Trophoblast cell (in vitro differentiated cells and primary cell): ENCODE measurements at regions not wholly inside any gene's neighbourhood (a gene's known extent, or its start where the extent isn't known, plus 50 kb on each side); places are given as distances from the start of the nearest gene placed in this dataset.
A peak's percentile ranks its signal among the peaks of the same experiment; 100 is the strongest.
"Not testable (repeated sequence)": the region's sequence is repeated elsewhere in the genome, so short reads cannot be mapped to it uniquely, and the experiment has no call there.

Experiments
- DNase-seq, 2 donors: peaks; one replicate each; pipeline ENCODE4 v3.0.0-alpha.2; 2016
- H2AFZ ChIP-seq: 2 replicates; pipeline ENCODE4 v1.6.1; 2013; ENCODE audit warnings: low read length, moderate library complexity, mild to moderate bottlenecking; ENCODE audit not compliant: insufficient read depth, poor library complexity
- H2AK5ac ChIP-seq: 2 replicates; pipeline ENCODE4 v1.6.1; 2013; ENCODE audit warnings: mild to moderate bottlenecking, low read length
- H2BK120ac ChIP-seq: 2 replicates; pipeline ENCODE4 v1.6.1; 2013; ENCODE audit warnings: low read length, mild to moderate bottlenecking, moderate library complexity; ENCODE audit not compliant: insufficient read depth, poor library complexity
- H2BK12ac ChIP-seq: 2 replicates; pipeline ENCODE4 v1.6.1; 2013; ENCODE audit warnings: mild to moderate bottlenecking, low read length, moderate library complexity
- H2BK5ac ChIP-seq: 2 replicates; pipeline ENCODE4 v1.6.1; 2013; ENCODE audit warnings: low read length, low read depth, moderate library complexity, mild to moderate bottlenecking; ENCODE audit not compliant: poor library complexity
- H3K14ac ChIP-seq: 2 replicates; pipeline ENCODE4 v1.6.1; 2013; ENCODE audit warnings: mild to moderate bottlenecking, low read length
- H3K18ac ChIP-seq: 2 replicates; pipeline ENCODE4 v1.6.1; 2013; ENCODE audit warnings: mild to moderate bottlenecking, low read length
- H3K23ac ChIP-seq: 2 replicates; pipeline ENCODE4 v1.6.1; 2013; ENCODE audit warnings: low read length
- H3K27ac ChIP-seq: 2 replicates; pipeline ENCODE4 v1.5.1; 2013; ENCODE audit warnings: low read depth, mild to moderate bottlenecking, inconsistent platforms, low read length, moderate library complexity
- H3K27me3 ChIP-seq: 2 replicates; pipeline ENCODE4 v1.6.1; 2013; ENCODE audit warnings: inconsistent platforms, mild to moderate bottlenecking, low read length, moderate library complexity; ENCODE audit not compliant: insufficient read depth
- H3K36me3 ChIP-seq, 2 experiments: 1 replicate in 1 of 2; 2 replicates in 1 of 2; pipeline ENCODE4 v1.6.1; 2013; ENCODE audit warnings: low read length in 2 of 2, mild to moderate bottlenecking in 2 of 2, moderate library complexity in 1 of 2; ENCODE audit not compliant: insufficient read depth in 2 of 2, control insufficient read depth in 1 of 2
- H3K4ac ChIP-seq: 2 replicates; pipeline ENCODE4 v1.6.1; 2013; ENCODE audit warnings: low read depth, mild to moderate bottlenecking, low read length, moderate library complexity
- H3K4me1 ChIP-seq, 2 experiments: 1 replicate in 1 of 2; 2 replicates in 1 of 2; pipeline ENCODE4 v1.6.1; 2013; ENCODE audit warnings: low read length in 2 of 2, mild to moderate bottlenecking in 2 of 2, moderate library complexity in 1 of 2; ENCODE audit not compliant: insufficient read depth in 2 of 2, control insufficient read depth in 1 of 2
- H3K4me2 ChIP-seq: 2 replicates; pipeline ENCODE4 v1.6.1; 2013; ENCODE audit warnings: inconsistent platforms, mild to moderate bottlenecking, low read length, moderate library complexity
- H3K4me3 ChIP-seq: 2 replicates; pipeline ENCODE4 v1.5.1; 2013; ENCODE audit warnings: mild to moderate bottlenecking, low read depth, low read length, inconsistent platforms
- H3K79me1 ChIP-seq: one replicate; pipeline ENCODE4 v1.6.1; 2013; ENCODE audit warnings: low read length
- H3K79me2 ChIP-seq: 2 replicates; pipeline ENCODE4 v1.6.1; 2013; ENCODE audit warnings: low read length, mild to moderate bottlenecking; ENCODE audit not compliant: control insufficient read depth, insufficient read depth, poor library complexity
- H3K9ac ChIP-seq: 2 replicates; pipeline ENCODE4 v1.6.1; 2013; ENCODE audit warnings: mild to moderate bottlenecking, low read length
- H3K9me3 ChIP-seq: 2 replicates; pipeline ENCODE4 v1.6.1; 2013; ENCODE audit warnings: low read depth, mild to moderate bottlenecking, control low read depth, inconsistent platforms, low read length; ENCODE audit not compliant: insufficient read depth
- H4K12ac ChIP-seq: 2 replicates; pipeline ENCODE4 v1.6.1; 2013; ENCODE audit warnings: low read depth, mild to moderate bottlenecking, low read length, moderate library complexity
- H4K8ac ChIP-seq: 2 replicates; pipeline ENCODE4 v1.6.1; 2013; ENCODE audit warnings: low read depth, mild to moderate bottlenecking, low read length, moderate library complexity
- H4K91ac ChIP-seq: one replicate; pipeline ENCODE4 v1.6.1; 2013; ENCODE audit warnings: low read depth, mild to moderate bottlenecking, low read length, moderate library complexity
- WGBS: extraction: QIAGEN DNeasy Blood & Tissue Kit; methylation state at CpG from one replicate; pipeline ENCODE4 v1.1.7; 2013; ENCODE audit warnings: missing lambda C conversion rate; ENCODE audit not compliant: insufficient read length, insufficient coverage; ENCODE audit errors: extremely low coverage; 5-methylcytosine and 5-hydroxymethylcytosine counted together

- no CpG with 5 or more reads among the region's 3 CpGs for WGBS
- no peak overlapping the region for H2BK5ac ChIP-seq
- no peaks in the 10 kb centered on the region for H3K79me2 ChIP-seq
- H3K4me2 ChIP-seq: no peak overlapping the region
- no peak overlapping the region for H3K27ac ChIP-seq
- no peak overlapping the region for H4K8ac ChIP-seq
- H3K79me1 ChIP-seq: no peaks in the 10 kb centered on the region
- no peak overlapping the region for H3K4ac ChIP-seq
- H3K18ac ChIP-seq: no peak overlapping the region
- no peak overlapping the region for H2BK120ac ChIP-seq
- DNase-seq: peak; percentile 15 to 84
- H4K12ac ChIP-seq: no peak overlapping the region
- no peak overlapping the region for H3K4me3 ChIP-seq
- H3K9me3 ChIP-seq: no peaks in the 10 kb centered on the region
- no peak overlapping the region for H3K14ac ChIP-seq
- H2AK5ac ChIP-seq: no peak overlapping the region
- no peaks in the 10 kb centered on the region for H3K4me1 ChIP-seq
- H3K27me3 ChIP-seq: no peaks in the 10 kb centered on the region
- H2BK12ac ChIP-seq: no peak overlapping the region
- H2AFZ ChIP-seq: no peak overlapping the region
- no peak overlapping the region for H4K91ac ChIP-seq
- no peaks in the 10 kb centered on the region for H3K36me3 ChIP-seq
- H3K9ac ChIP-seq: no peak overlapping the region
- H3K23ac ChIP-seq: no peak overlapping the region
Measured at GRCh38 chr1:214864896-214865688, 217.4 kb upstream of the KCNK2 start.

GRCh38 chr1:214870426-214870825 is 212.1 kb upstream of the KCNK2 start:
- not testable (repeated sequence) for H3K9ac ChIP-seq, H3K18ac ChIP-seq, H3K14ac ChIP-seq, H4K8ac ChIP-seq, H3K4me2 ChIP-seq, H3K27ac ChIP-seq, H3K79me2 ChIP-seq, H3K79me1 ChIP-seq, H4K12ac ChIP-seq, H4K91ac ChIP-seq, H3K23ac ChIP-seq, DNase-seq, H3K4me1 ChIP-seq, H3K36me3 ChIP-seq, H3K4me3 ChIP-seq, H2BK12ac ChIP-seq, H2BK120ac ChIP-seq, H3K4ac ChIP-seq, H2AK5ac ChIP-seq, H2AFZ ChIP-seq, H3K9me3 ChIP-seq, H3K27me3 ChIP-seq, H2BK5ac ChIP-seq
- no CpG with 5 or more reads among the region's 40 CpGs for WGBS

GRCh38 chr1:214880956-214881355 is 201.6 kb upstream of the KCNK2 start:
- no peak overlapping the region for H4K12ac ChIP-seq
- no peak overlapping the region for H3K18ac ChIP-seq
- no peaks in the 10 kb centered on the region for H3K27me3 ChIP-seq
- no peak overlapping the region for H3K4me3 ChIP-seq
- no peak overlapping the region for H4K91ac ChIP-seq
- H3K14ac ChIP-seq: no peak overlapping the region
- WGBS: no CpG with 5 or more reads among the region's 5 CpGs
- no peak overlapping the region for H3K4ac ChIP-seq
- no peak overlapping the region for H2AFZ ChIP-seq
- no peak overlapping the region for H2BK5ac ChIP-seq
- H3K23ac ChIP-seq: no peak overlapping the region
- no peak overlapping the region for H3K9ac ChIP-seq
- H3K79me1 ChIP-seq: no peaks in the 10 kb centered on the region
- H3K27ac ChIP-seq: no peak overlapping the region
- H3K36me3 ChIP-seq: no peaks in the 10 kb centered on the region
- H3K4me2 ChIP-seq: no peak overlapping the region
- no peak overlapping the region for H2BK12ac ChIP-seq
- no peaks in the 10 kb centered on the region for H3K79me2 ChIP-seq
- H4K8ac ChIP-seq: no peak overlapping the region
- no peak overlapping the region for H2AK5ac ChIP-seq
- no peak for DNase-seq
- no peaks in the 10 kb centered on the region for H3K9me3 ChIP-seq
- H2BK120ac ChIP-seq: no peak overlapping the region
- H3K4me1 ChIP-seq: no peaks in the 10 kb centered on the region

- Histone ChIP-seq H3K79me1 (no peaks in the 10 kb centered on the region), H4K8ac (no peak overlapping the region), H3K9me3 (no peaks in the 10 kb centered on the region), H3K18ac (no peak overlapping the region), H2AK5ac (no peak overlapping the region), H2BK12ac (no peak overlapping the region), H3K27ac (no peak overlapping the region), H3K4ac (no peak overlapping the region), H3K36me3 (no peaks in the 10 kb centered on the region), H2BK120ac (no peak overlapping the region), H3K9ac (no peak overlapping the region), H4K12ac (no peak overlapping the region), H2AFZ (no peak overlapping the region), H4K91ac (no peak overlapping the region), H3K4me2 (no peak overlapping the region), H3K27me3 (no peaks in the 10 kb centered on the region), H3K23ac (no peak overlapping the region), H2BK5ac (no peak overlapping the region), H3K4me1 (no peaks in the 10 kb centered on the region), H3K14ac (no peak overlapping the region), H3K79me2 (no peaks in the 10 kb centered on the region), H3K4me3 (no peak overlapping the region)
- no peak for DNase-seq
- WGBS: no CpG with 5 or more reads among the region's 3 CpGs
Measured at GRCh38 chr1:214882616-214883015, 199.9 kb upstream of the KCNK2 start.
